HL-60 (cell line): ENCODE measurements at regions not wholly inside any gene's neighbourhood (a gene's known extent, or its start where the extent isn't known, plus 50 kb on each side); places are given as distances from the start of the nearest gene placed in this dataset.

Source experiments
- GABPA ChIP-seq: IDR thresholded peaks from 2 replicates; pipeline ENCODE4 v1.6.1; 2012; ENCODE audit warnings: low read depth
- POLR2AphosphoS5 ChIP-seq: IDR thresholded peaks from 2 replicates; pipeline ENCODE4 v1.6.1; 2012; ENCODE audit warnings: low read depth
- SPI1 ChIP-seq: IDR thresholded peaks from 2 replicates; pipeline ENCODE4 v1.6.1; 2012; ENCODE audit warnings: low read depth, mild to moderate bottlenecking, borderline replicate concordance
- TF ChIP-seq, protein P1 (sequence below): IDR thresholded peaks from one replicate; pipeline ENCODE4 v1.5.1; 2011; ENCODE audit warnings: low read length, control low read depth, inconsistent platforms; ENCODE audit not compliant: insufficient read depth
- TF ChIP-seq, protein P2 (sequence below): IDR thresholded peaks from 2 replicates; pipeline ENCODE4 v1.6.1; 2012; ENCODE audit warnings: low read depth; ENCODE audit not compliant: insufficient replicate concordance

DNA sequence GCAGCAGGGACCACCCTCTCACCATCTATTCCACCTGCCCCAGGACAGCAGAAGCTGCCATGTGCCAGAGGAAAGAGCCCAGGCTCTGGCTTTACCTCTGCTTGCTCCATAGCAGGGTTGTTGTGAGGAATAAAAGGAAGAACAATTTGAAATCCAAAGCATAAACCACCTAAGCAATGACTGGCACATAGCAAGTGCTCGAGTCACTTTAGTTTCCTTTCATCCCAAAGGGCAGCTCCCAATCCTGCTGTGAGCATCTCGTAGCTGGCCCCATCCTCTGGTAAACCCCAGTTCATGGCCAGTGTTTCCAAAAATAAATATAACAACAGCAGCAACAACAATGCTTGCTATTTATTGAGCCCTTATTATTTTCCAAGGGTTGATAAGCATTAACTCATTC lies 923.5 kb downstream of the EPHA4 start:
- TF ChIP-seq, protein P1, sequence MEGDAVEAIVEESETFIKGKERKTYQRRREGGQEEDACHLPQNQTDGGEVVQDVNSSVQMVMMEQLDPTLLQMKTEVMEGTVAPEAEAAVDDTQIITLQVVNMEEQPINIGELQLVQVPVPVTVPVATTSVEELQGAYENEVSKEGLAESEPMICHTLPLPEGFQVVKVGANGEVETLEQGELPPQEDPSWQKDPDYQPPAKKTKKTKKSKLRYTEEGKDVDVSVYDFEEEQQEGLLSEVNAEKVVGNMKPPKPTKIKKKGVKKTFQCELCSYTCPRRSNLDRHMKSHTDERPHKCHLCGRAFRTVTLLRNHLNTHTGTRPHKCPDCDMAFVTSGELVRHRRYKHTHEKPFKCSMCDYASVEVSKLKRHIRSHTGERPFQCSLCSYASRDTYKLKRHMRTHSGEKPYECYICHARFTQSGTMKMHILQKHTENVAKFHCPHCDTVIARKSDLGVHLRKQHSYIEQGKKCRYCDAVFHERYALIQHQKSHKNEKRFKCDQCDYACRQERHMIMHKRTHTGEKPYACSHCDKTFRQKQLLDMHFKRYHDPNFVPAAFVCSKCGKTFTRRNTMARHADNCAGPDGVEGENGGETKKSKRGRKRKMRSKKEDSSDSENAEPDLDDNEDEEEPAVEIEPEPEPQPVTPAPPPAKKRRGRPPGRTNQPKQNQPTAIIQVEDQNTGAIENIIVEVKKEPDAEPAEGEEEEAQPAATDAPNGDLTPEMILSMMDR: no peak
- TF ChIP-seq POLR2AphosphoS5 (no peak), GABPA (no peak), SPI1 (no peak)
- TF ChIP-seq, protein P2, sequence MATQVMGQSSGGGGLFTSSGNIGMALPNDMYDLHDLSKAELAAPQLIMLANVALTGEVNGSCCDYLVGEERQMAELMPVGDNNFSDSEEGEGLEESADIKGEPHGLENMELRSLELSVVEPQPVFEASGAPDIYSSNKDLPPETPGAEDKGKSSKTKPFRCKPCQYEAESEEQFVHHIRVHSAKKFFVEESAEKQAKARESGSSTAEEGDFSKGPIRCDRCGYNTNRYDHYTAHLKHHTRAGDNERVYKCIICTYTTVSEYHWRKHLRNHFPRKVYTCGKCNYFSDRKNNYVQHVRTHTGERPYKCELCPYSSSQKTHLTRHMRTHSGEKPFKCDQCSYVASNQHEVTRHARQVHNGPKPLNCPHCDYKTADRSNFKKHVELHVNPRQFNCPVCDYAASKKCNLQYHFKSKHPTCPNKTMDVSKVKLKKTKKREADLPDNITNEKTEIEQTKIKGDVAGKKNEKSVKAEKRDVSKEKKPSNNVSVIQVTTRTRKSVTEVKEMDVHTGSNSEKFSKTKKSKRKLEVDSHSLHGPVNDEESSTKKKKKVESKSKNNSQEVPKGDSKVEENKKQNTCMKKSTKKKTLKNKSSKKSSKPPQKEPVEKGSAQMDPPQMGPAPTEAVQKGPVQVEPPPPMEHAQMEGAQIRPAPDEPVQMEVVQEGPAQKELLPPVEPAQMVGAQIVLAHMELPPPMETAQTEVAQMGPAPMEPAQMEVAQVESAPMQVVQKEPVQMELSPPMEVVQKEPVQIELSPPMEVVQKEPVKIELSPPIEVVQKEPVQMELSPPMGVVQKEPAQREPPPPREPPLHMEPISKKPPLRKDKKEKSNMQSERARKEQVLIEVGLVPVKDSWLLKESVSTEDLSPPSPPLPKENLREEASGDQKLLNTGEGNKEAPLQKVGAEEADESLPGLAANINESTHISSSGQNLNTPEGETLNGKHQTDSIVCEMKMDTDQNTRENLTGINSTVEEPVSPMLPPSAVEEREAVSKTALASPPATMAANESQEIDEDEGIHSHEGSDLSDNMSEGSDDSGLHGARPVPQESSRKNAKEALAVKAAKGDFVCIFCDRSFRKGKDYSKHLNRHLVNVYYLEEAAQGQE: no peak
